ENCODE measurements at regions not wholly inside any gene's neighbourhood (a gene's known extent, or its start where the extent isn't known, plus 50 kb on each side); places are given as distances from the start of the nearest gene placed in this dataset.

DNA sequence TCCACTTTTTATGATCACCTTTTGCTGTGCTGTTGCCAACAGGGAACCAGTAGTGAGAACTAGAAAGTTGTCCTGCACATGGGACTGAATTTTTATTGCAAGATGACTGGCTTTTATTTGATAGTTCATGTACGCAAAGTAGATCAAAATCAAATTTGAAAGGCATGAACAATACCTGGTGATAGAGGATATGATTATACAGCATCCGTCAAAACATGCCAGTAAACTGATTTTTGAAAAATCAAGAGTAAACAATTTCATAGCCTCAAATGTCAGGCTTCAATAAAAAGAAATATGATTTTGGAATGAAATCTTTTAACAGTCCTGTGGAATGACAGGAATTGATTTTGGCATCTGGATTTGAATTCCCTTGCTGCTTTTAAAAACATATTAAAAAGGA is 219.6 kb upstream of the LRRN1 start:
- BruUV-seq (replicated peaks) = no TSS peak
- Histone ChIP-seq H3K9me3 (ENCODE audit: low read depth, low read length, poor library complexity, severe bottlenecking) (peaks cover 12% of the 10 kb centered on the region), H3K36me3 (ENCODE audit: insufficient read depth, low read length, poor library complexity, severe bottlenecking) (no peaks in the 10 kb centered on the region), H3K27ac (ENCODE audit: low read depth, low read length, poor library complexity, severe bottlenecking) (no peak overlapping the region), H3K27me3 (replicated peaks; ENCODE audit: insufficient read depth, low read depth, low read length, poor library complexity) (no peaks in the 10 kb centered on the region), H3K4me1 (ENCODE audit: insufficient read depth, low read length, poor library complexity, severe bottlenecking) (no peaks in the 10 kb centered on the region), H3K4me3 (ENCODE audit: low read depth, low read length, poor library complexity, severe bottlenecking) (no peak overlapping the region)
- intact Hi-C loops (cut with micrococcal nuclease; ENCODE audit: unreplicated experiment) = no loop called here
- POLR2A ChIA-PET (ENCODE audit: low non-redundant PET) = no interaction called here
- CTCF ChIA-PET = no interaction called here
- TF ChIP-seq, protein P1, sequence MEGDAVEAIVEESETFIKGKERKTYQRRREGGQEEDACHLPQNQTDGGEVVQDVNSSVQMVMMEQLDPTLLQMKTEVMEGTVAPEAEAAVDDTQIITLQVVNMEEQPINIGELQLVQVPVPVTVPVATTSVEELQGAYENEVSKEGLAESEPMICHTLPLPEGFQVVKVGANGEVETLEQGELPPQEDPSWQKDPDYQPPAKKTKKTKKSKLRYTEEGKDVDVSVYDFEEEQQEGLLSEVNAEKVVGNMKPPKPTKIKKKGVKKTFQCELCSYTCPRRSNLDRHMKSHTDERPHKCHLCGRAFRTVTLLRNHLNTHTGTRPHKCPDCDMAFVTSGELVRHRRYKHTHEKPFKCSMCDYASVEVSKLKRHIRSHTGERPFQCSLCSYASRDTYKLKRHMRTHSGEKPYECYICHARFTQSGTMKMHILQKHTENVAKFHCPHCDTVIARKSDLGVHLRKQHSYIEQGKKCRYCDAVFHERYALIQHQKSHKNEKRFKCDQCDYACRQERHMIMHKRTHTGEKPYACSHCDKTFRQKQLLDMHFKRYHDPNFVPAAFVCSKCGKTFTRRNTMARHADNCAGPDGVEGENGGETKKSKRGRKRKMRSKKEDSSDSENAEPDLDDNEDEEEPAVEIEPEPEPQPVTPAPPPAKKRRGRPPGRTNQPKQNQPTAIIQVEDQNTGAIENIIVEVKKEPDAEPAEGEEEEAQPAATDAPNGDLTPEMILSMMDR (conservative IDR thresholded peaks at IDR 0.05; ENCODE audit: low read depth, low read length) = no peak
- TF ChIP-seq EZH2 (IDR thresholded peaks at IDR 0.05; ENCODE audit: borderline replicate concordance, low read depth, low read length, poor library complexity, severe bottlenecking) = no peak
- no peak for DNase-seq (ENCODE audit: low spot score)

DNA sequence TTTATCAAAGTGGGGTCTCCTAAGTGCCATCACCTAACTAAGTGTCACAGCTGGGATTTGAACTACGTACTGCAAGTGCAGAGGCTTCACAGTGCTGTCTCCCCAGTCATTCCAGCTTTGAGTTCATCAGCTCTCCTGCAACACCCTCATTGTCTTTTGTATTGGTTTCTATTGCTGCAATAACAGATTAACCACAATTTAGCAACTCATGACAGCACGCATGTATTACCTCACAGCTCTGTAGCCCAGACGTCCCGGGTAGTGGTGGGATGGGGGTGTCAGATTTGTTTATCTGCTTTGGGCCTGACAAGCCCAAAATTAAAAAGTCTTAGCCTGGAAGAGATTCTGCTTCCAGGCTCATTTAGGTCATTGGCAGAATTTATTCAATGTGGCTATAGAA is 220.5 kb upstream of the LRRN1 start:
- POLR2A ChIA-PET (ENCODE audit: low non-redundant PET) = no interaction called here

DNA sequence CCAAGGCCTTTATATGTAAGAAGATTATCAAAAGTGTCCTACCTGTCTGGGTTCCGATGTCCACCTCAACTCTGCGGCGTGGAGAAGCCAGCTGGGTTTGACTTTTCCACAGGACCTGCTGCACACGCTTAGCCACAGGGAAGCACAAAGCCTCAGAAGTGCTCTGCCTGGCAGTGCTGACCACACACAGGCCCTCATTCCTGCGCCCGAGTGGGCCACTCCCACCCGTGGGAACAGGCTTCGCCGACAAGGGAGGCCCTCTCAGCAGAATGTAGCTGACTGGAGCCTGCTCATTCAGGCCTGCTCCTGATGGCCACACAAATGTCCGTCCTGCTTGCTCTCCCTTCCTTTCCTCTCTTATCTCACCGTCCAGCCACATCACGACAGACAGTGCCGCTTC is 221.4 kb upstream of the LRRN1 start:
- Histone ChIP-seq H3K36me3 (ENCODE audit: insufficient read depth, low read length, poor library complexity, severe bottlenecking) (no peaks in the 10 kb centered on the region), H3K27ac (ENCODE audit: low read depth, low read length, poor library complexity, severe bottlenecking) (no peak overlapping the region), H3K4me3 (ENCODE audit: low read depth, low read length, poor library complexity, severe bottlenecking) (no peak overlapping the region), H3K9me3 (ENCODE audit: low read depth, low read length, poor library complexity, severe bottlenecking) (peaks cover 12% of the 10 kb centered on the region), H3K27me3 (replicated peaks; ENCODE audit: insufficient read depth, low read depth, low read length, poor library complexity) (no peaks in the 10 kb centered on the region), H3K4me1 (ENCODE audit: insufficient read depth, low read length, poor library complexity, severe bottlenecking) (no peaks in the 10 kb centered on the region)
- DNase-seq (ENCODE audit: low spot score) = no peak
- CTCF ChIA-PET = no interaction called here
- POLR2A ChIA-PET (ENCODE audit: low non-redundant PET) = no interaction called here
- intact Hi-C loops (cut with micrococcal nuclease; ENCODE audit: unreplicated experiment) = no loop called here
- no peak for TF ChIP-seq EZH2 (IDR thresholded peaks at IDR 0.05; ENCODE audit: borderline replicate concordance, low read depth, low read length, poor library complexity, severe bottlenecking)
- TF ChIP-seq, protein P1 (conservative IDR thresholded peaks at IDR 0.05; ENCODE audit: low read depth, low read length) = no peak
- BruUV-seq (replicated peaks) = no TSS peak

More for the DNA sequence above, 220.5 kb upstream of the LRRN1 start:
- CTCF ChIA-PET = no interaction called here
- BruUV-seq (replicated peaks) = no TSS peak
- H3K4me1 ChIP-seq (ENCODE audit: insufficient read depth, low read length, poor library complexity, severe bottlenecking) = no peaks in the 10 kb centered on the region
- no peaks in the 10 kb centered on the region for H3K36me3 ChIP-seq (ENCODE audit: insufficient read depth, low read length, poor library complexity, severe bottlenecking)
- peaks cover 12% of the 10 kb centered on the region for H3K9me3 ChIP-seq (ENCODE audit: low read depth, low read length, poor library complexity, severe bottlenecking)
- no peaks in the 10 kb centered on the region for H3K27me3 ChIP-seq (replicated peaks; ENCODE audit: insufficient read depth, low read depth, low read length, poor library complexity)
- TF ChIP-seq EZH2 (IDR thresholded peaks at IDR 0.05; ENCODE audit: borderline replicate concordance, low read depth, low read length, poor library complexity, severe bottlenecking) = no peak
- TF ChIP-seq, protein P1 (conservative IDR thresholded peaks at IDR 0.05; ENCODE audit: low read depth, low read length) = no peak
- no peak overlapping the region for H3K4me3 ChIP-seq (ENCODE audit: low read depth, low read length, poor library complexity, severe bottlenecking)
- no peak overlapping the region for H3K27ac ChIP-seq (ENCODE audit: low read depth, low read length, poor library complexity, severe bottlenecking)
- no peak for DNase-seq (ENCODE audit: low spot score)
- intact Hi-C loops (cut with micrococcal nuclease; ENCODE audit: unreplicated experiment) = no loop called here

Measured in A673 (cell line).